HG03432 (cell line): ENCODE measurements at regions not wholly inside any gene's neighbourhood (a gene's known extent, or its start where the extent isn't known, plus 50 kb on each side); places are given as distances from the start of the nearest gene placed in this dataset.
A peak's percentile ranks its signal among the peaks of the same experiment; 100 is the strongest.

Experiments
- ATAC-seq: cut with Tn5 transposase; IDR thresholded peaks from one replicate; pipeline ENCODE4 v1.9.1; 2021; ENCODE audit warnings: mild to moderate bottlenecking, moderate library complexity; ENCODE audit not compliant: unreplicated experiment

GRCh38 chr3:908839-909238, 184.0 kb upstream of the CNTN6 start:
- ATAC-seq: no peak

- ATAC-seq: peak; percentile 57
These were observed 180.1 kb upstream of the CNTN6 start for GRCh38 chr3:912717-913116.

- ATAC-seq: no peak
These were observed 169.5 kb upstream of the CNTN6 start for GRCh38 chr3:923161-923910.

GRCh38 chr3:930866-931265, 162.0 kb upstream of the CNTN6 start:
- ATAC-seq: no peak

- no peak for ATAC-seq
These were observed 159.5 kb upstream of the CNTN6 start for GRCh38 chr3:933326-933725.

- ATAC-seq: no peak
These were observed 148.0 kb upstream of the CNTN6 start for GRCh38 chr3:944786-945185.

GRCh38 chr3:945738-946137, 147.1 kb upstream of the CNTN6 start:
- ATAC-seq: no peak

- no peak for ATAC-seq
These were observed 139.9 kb upstream of the CNTN6 start for GRCh38 chr3:952906-953305.

- no peak for ATAC-seq
These were observed 129.6 kb upstream of the CNTN6 start for GRCh38 chr3:963255-963654.

GRCh38 chr3:963755-964154, 129.1 kb upstream of the CNTN6 start:
- ATAC-seq: no peak

- no peak for ATAC-seq
These were observed 127.0 kb upstream of the CNTN6 start for GRCh38 chr3:965826-966225.

- ATAC-seq: no peak
These were observed 126.5 kb upstream of the CNTN6 start for GRCh38 chr3:966341-966740.

GRCh38 chr3:973340-973739, 119.5 kb upstream of the CNTN6 start:
- ATAC-seq: no peak

- no peak for ATAC-seq
These were observed 116.8 kb upstream of the CNTN6 start for GRCh38 chr3:976006-976405.

- ATAC-seq: no peak
These were observed 111.7 kb upstream of the CNTN6 start for GRCh38 chr3:981156-981555.

- no peak for ATAC-seq
These were observed 104.0 kb upstream of the CNTN6 start for GRCh38 chr3:988785-989184.

- ATAC-seq: no peak
These were observed 100.0 kb upstream of the CNTN6 start for GRCh38 chr3:992871-993270.

- ATAC-seq: no peak
These were observed 90.8 kb upstream of the CNTN6 start for GRCh38 chr3:1002010-1002409.

- ATAC-seq: no peak
These were observed 85.0 kb upstream of the CNTN6 start for GRCh38 chr3:1007866-1008265.

GRCh38 chr3:1010228-1010627, 82.6 kb upstream of the CNTN6 start:
- no peak for ATAC-seq

- no peak for ATAC-seq
These were observed 77.0 kb upstream of the CNTN6 start for GRCh38 chr3:1015826-1016225.

GRCh38 chr3:1017870-1018269, 75.0 kb upstream of the CNTN6 start:
- no peak for ATAC-seq

- ATAC-seq: no peak
These were observed 73.7 kb upstream of the CNTN6 start for GRCh38 chr3:1019157-1019556.
